C4-2B (cell line): ENCODE measurements at regions not wholly inside any gene's neighbourhood (a gene's known extent, or its start where the extent isn't known, plus 50 kb on each side); places are given as distances from the start of the nearest gene placed in this dataset.

Source experiments
- H3K27ac ChIP-seq: fragments of 450-650 bp; 2 replicates; pipeline ENCODE4 v1.5.1; 2017
- CTCF ChIP-seq: fragments of 450-650 bp; conservative IDR thresholded peaks from 2 replicates; pipeline ENCODE4 v1.5.1; 2017; ENCODE audit warnings: mild to moderate bottlenecking
- ZFX ChIP-seq: fragments of 450-650 bp; IDR thresholded peaks from 2 replicates; pipeline ENCODE4 v1.6.1; 2017

- no peak for TF ChIP-seq ZFX
- no peak for TF ChIP-seq CTCF
- H3K27ac ChIP-seq: no peak overlapping the region
Measured at GRCh38 chr3:53999725-54000124, 108.1 kb upstream of the SELENOK start.

DNA sequence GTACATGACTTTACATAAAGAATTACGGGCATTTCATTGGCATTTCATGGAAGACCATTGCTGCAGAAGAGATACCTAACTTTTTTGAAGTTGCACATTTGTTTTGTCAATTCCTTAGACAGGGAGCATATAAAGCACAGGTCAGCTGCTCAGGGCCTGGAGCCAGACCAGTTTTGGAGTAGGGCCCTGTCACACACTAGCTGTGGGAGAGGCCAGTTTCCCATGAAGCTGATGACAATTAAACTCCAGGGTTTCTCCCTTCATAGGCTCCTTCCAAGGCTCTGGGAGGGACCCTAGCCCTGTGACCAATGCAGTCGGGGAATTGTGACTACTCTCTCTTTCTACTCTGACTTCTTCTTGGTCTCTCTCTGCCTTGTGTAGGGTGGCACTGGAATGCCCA lies 107.3 kb upstream of the SELENOK start:
- H3K27ac ChIP-seq: no peak overlapping the region
- TF ChIP-seq CTCF: no peak
- TF ChIP-seq ZFX: no peak

DNA sequence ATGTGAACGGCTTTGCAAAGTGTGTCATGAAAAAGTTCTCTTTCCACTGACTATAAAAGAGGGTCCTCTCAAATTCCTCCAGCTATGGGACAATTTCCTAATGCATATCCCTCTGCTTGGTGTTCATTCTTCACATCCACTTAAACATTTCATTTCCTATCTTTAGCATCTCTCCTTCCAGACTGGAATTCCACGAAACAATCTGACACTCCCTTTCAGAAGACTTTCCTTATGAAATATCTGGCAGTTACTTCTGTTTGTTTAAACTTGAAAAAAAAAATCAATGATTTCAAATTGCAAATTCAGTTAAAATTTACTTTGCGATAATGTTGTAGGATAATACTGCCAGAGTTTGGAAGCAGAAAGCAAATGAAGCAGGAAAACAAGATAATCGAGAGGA lies 105.8 kb upstream of the SELENOK start:
- H3K27ac ChIP-seq: no peak overlapping the region
- TF ChIP-seq ZFX (no peak), CTCF (no peak)

- no peak overlapping the region for H3K27ac ChIP-seq
- TF ChIP-seq CTCF (no peak), ZFX (no peak)
Measured at GRCh38 chr3:53996141-53996874, 104.6 kb upstream of the SELENOK start.

- TF ChIP-seq CTCF (no peak), ZFX (no peak)
- no peak overlapping the region for H3K27ac ChIP-seq
Measured at GRCh38 chr3:53994986-53995603, 103.4 kb upstream of the SELENOK start.

GRCh38 chr3:53991240-53991639 lies 99.6 kb upstream of the SELENOK start:
- H3K27ac ChIP-seq: no peak overlapping the region
- TF ChIP-seq ZFX (no peak), CTCF (no peak)

GRCh38 chr3:53989946-53990345 lies 98.3 kb upstream of the SELENOK start:
- no peak overlapping the region for H3K27ac ChIP-seq
- TF ChIP-seq ZFX (no peak), CTCF (no peak)
